ENCODE measurements at regions not wholly inside any gene's neighbourhood (a gene's known extent, or its start where the extent isn't known, plus 50 kb on each side); places are given as distances from the start of the nearest gene placed in this dataset.
"Not testable (repeated sequence)": the region's sequence is repeated elsewhere in the genome, so short reads cannot be mapped to it uniquely, and the experiment has no call there.

DNA sequence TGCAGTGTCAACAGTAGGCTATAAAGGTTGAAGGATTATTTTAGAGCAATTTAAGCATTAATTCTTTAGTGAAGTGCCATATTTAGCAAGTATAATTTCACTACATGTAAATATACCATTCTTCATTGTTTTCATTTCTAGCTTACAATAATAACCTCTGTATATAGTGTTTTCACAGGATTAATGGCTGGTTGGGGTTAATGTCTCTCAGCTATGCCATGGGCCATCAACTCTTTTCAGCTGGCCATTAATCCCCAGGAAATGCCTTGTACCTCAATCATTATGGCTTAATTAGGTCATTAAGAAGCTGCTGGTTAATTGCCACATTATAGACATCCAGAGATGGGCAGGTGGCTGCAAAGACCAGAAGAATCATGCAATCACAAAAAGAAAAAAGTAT, 715.1 kb downstream of the MAT2B start:
- DNase-seq: peak; percentile 20

DNA sequence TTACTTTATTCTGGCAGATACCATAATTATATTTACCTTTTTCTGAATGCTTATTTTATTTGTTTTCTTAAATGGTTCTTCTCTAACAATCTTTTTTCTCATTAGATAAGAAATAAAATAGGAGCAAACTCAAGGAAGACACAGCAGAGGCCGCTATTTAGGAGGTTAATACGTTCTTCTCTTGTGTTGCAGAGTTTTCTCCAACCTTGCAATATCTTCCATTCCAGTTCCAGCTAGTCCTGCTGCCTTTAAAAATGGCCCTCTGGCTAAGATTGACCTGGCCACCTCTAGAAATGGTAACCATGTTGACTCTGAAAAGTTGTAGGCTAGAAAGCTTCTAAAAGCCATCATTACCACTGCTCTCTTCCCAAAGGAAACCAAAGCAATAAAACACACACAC, 718.8 kb downstream of the MAT2B start:
- no peak for DNase-seq

DNA sequence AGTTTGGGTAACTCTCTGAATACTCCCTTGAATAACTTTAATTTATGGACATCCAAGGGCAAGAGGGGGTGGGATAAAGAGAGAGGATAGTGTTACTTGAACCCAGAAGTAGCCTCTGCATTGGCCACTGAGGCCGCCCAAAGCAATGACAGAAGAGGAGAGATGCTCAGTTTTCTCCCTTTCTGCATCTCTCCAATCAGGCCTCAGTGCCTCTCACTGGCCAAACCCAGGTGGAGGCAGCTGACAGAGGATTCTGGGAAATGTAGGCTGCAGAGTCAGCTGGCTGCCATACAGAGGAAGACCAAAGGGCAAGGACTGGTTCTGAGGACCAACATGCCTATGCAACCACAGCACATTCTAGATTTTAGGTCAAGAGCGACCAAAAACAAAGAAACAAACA, 719.4 kb downstream of the MAT2B start:
- no peak for DNase-seq

DNA sequence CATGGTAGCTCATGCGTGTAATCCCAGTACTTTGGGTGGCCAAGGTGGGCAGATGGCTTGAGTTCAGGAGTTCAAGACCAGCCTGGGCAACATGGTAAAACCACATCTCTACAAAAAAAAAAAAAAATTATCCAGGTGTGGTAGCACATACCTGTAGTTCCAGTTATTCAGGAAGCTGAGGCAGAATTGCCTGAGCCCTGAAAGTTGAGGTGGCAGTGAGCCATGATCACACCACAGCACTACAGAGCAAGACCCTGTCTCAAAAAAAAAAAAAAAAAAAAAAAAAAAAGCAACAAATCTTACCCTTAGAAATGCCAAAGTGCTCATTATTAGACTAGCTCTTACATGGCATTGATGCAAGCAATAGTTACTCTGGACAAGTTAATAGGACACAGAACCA, 724.9 kb downstream of the MAT2B start:
- no peak for DNase-seq

DNA sequence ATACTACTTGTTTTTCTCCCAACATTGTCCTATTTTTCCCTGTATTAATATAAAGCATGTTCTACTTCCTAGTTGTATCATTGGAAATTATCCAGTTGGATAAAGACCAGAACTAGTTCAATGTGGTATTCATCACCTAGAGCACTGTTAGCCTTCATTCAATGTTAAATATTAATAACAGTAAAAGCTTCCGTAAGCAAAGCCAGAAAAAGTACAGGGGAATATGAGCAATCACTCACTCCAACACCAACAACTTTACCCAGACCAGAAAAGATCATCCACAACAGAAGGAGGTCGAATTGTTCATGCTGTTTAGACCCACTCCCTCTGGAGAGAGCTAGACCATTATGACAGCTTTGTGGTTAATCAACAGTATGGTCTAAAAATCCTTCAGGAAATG, 728.4 kb downstream of the MAT2B start:
- peak; percentile 10 for DNase-seq

DNA sequence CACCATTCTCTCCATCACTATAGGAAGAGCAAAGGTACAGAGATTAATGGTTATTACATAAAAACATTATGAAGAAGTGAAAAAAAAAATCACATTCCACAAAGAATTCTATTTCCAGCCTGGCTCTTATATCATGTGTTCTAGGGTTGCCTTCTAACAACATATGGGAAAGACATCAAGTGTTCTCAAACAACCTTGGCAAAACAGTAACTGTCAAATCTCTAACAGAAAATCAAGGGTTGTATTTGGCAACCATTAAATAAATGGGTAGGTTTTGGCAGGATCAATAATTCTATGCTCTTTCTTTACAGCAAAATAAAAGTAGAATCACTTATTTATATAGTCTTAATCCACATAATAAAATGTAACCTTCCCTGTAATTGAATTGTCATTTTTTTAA, 728.9 kb downstream of the MAT2B start:
- DNase-seq: no peak

DNA sequence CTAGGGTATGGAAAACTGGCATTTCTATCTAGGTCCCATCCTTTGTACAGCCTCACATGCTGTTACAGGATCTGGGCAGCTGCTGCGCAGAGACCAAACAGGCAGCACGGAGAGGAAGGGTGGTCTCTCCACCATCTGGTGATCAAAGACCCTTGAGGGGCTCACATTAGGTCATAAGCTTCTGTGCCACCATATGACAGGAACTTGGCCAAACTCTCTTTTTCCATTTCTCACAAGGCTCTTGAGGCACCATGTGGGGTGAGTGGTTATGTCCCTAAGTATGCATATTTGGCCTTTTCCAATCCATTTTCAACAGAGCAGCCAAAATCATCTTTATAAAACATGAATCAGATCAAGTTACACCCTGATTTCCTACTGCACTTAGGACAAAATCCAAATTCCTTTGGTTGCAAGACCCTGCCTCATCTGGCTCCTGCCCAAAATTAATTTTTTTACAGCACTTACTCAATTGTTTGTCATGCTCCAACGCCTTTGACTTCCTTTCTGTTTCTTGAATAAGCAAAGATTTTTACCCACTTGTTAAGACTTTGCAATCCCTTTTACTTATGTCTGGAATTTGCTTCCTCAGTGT, 730.0 kb downstream of the MAT2B start:
- DNase-seq: peak; percentile 63

DNA sequence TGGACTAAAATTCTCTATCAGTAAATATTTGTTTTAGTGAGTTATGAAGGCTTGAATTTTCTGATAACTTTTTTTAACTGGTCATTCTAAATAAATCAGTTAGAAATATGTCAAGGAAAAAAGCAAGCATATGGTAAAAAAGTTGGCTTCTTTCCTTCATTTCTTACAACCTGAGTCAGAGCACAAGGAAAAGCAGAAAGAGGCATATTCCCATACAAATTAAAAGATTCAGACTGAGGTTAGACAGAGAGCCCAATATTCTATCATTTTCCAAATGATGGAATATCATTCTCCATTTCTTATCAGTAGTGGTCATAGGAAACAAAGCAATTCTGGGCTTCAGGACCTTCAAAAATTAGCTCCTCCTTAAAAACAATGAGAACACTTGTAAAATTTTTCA, 732.1 kb downstream of the MAT2B start:
- no peak for DNase-seq

DNA sequence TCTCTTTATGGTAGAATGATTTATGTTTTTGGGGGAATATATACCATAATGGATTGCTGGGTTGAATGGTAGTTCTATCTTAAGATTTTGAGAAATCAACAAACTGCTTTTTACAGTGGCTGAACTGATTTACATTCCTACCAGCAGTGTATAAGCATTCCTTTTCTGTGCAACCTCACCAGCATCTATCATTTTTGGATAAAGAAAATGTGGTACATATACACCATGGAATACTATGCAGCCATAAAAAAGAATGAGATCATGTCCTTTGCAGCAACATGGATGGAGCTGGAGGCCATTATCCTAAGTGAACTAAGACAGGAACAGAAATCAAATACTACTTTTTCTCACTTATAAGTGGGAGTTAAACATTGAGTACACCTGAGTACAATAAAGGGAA, 746.4 kb downstream of the MAT2B start:
- not testable (repeated sequence) for DNase-seq

DNA sequence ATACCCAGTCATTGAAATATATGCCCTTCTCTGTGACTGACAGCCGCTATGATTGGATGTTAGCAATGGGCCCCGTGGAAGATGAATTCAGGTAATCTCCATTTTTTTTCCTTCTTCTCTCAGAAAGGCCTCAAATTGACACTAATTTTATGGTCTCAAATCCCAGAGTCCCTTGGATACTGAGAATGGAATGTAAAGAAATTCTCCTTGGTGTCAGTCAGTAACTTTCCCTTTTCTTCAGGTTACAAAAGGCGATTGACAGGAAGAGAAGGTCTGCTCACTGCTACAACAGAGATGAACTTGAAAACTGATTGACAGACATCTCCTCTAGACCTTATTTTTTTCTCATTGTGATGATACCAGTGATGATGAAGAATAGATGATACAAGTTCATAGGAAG, 748.3 kb downstream of the MAT2B start:
- DNase-seq: no peak

DNA sequence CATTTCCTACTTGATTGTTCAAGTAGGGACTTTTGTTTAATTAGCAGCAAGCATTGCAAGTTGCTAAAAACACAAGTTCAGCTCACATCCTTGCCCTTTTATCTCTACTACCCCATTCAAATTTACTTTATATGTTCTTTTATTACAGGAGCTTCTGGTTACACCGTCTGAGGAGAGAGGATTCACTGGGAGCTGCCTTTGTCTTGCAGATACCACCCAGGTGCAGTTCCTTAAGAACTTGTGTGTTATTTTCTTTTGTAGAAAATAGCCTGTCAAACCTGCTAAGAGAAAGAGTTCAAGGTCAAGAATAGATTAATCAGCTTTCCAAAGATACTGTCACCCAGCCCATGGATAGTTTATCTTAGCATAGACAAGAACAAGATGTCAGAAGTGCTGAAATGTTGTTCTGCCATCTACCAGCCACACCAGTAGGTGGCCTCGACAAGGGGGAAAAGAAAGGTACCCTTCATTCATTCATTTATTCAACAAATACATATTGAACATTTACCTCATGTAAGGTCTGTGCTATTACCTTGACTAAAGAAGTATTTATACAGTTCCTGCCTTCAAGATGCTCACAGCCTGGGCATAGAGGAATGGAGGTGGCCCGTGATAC, 750.3 kb downstream of the MAT2B start:
- DNase-seq: no peak

DNA sequence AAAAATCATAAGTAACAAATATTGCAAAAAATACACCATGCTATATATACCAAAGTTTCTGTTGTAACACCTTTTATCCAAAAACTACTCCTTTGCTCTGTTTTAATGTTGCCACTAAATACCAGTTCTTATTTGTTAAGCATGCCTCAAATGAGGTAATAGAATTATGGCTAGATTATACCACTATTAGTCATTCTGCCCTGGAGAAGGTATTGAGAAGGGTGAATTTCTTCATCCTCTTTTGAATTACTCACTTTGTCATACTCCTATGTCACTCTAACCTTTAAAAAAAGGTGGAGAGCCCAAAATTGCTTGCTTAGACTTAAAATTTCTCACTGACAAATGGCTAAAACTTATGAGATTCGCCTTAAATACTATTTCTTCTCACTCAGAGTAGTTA, 750.9 kb downstream of the MAT2B start:
- no peak for DNase-seq

DNA sequence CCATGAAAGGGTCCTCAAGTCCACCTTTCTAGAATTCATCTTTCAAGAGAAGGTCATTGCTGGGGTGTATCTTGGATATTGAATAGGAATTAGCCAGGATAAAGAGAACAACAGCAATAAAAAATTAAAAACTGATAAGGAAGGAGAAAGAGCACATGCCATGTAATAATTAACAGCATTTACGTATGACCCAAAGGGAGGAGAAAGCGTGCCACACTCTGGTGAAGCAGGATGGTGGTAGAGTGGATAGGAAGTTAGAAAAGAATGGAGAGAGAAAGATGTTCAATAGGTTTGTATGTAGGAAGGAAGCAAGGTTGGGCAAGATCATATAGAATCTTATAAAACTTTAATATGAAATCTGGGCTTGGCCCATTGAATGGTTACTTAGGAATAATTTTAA, 751.5 kb downstream of the MAT2B start:
- DNase-seq: no peak

DNA sequence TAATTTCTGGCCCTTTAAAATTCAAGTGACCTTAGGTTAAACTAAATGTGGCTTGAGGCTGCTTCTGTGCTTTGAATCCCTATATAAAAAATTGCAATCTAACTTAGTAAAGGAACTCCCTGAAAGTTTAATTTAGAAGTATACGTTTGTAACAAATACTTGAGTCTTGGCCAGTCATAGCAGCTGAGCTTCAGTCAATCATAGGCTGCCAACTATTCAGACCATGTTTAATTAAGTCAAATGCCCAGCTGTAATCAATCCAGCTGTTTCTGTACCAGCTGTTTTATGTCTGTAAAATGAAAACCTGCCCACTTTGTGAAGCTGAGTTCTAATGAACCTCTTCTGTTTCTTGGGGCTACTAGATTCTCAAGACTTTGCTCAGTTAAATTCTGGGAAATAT, 760.1 kb downstream of the MAT2B start:
- DNase-seq: peak; percentile 10

DNA sequence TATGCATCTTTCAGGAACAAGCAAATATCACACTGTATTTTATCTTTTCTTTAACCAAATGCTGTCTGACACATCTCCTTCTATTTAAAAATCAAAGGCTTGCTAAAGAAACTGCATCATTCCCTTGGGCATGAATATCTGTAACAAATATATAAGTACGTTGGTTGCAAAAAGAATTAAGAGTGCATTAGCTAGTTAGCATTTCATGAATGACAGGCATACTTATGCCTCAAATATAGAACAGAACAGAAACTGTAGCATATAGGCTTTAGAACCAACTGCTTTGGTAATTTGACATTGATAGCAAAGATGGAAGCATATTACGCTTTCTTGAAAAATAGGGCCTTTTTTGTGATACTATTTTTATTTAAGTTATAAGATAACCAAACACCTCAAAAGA, 761.2 kb downstream of the MAT2B start:
- no peak for DNase-seq

DNA sequence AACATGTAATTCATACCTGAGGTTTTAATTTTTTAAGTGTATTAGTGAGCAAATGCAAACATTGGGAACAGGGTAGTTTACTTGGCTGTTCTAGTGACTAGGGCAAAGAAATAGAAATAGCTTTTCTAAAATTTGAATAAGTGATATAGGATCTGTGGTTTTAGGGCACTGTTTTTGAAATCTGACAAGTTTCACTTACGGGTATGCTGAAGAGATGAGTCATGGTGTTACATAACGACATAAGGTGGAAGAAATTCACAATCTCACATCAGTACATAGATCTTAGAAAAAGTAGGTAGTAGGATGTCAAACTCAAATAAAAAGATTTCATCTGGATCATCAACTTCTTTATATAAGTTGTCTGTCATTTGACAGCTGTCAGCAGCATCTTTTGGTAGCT, 772.3 kb downstream of the MAT2B start:
- DNase-seq: no peak

DNA sequence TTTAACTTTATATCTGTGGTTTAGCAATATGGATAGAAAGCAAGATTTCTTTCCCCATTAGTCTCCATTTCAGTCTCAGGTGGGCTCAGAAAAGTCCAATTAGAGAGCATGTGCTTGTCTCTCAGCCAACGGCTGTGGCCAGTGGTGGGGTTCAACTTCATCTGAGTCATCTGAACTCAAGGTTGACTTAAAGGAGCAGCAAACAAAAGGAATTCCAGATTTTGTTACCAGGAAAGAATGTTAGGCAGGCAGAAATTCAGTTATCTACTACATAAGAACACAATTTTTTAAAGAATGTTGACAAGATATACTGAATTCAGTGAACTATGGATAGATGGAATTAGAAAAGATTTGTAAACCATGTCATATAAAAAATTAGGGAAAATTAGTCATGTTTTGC, 784.1 kb downstream of the MAT2B start:
- DNase-seq: no peak

DNA sequence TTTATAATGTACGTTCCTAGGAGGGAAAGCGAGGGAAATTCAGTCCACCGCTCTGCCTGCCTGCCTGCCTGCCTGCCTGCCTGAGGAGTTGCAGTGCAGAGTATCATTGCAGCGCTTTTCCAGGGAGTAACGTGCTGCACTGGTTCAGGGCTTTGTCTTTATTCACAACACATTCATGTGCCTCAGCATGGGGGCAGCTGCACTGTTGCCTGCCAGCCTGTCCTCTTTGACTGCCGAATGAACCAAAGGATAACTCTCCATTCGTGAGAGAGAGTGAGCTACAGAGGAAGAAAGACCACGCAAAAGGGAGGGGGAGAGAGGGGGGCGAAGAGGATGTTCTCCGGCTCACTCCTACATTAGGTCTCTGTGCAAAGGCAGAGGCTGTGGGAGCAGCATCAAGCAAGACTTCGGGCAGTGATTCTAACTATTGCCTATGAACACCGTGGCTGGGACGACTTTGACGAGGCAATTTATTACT, 791.2 kb downstream of the MAT2B start:
- peak; percentile 88 for DNase-seq

DNA sequence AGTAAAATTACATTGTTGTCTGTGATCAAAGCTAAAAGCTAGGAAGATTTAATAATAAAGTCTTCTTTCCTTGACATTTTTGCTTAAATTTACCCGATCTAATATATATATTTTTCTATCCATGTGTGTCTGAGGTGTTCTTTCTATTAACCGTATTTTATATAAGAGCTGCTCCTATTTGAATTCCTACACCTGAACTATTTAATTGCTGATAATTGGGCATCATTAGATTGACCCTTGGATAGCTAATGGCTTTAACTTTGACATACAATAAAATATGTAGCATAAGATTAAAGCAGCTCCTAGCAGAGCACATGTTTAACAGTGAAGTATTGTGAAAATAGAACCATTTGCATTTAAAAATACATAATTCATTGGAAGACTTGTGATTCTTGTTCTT, 792.7 kb downstream of the MAT2B start:
- DNase-seq: no peak

DNA sequence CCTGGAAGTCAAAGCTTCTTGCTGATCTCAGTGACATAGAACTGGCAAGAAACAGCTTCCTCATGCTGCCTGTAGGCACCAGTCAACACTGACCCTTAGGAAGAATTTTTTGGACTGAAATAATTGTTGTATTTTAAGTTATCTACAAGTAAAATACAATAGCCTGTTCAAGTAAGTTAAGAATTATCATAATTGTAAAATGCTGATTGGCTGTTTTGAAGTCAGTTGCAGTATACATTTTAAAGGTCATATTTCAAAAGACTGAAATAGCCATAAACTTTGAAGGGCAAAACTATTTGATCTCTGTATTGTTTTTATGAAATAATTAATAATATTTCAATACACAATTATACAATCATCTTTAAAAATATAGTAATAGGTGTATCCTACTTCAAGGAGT, 794.9 kb downstream of the MAT2B start:
- DNase-seq: no peak

DNA sequence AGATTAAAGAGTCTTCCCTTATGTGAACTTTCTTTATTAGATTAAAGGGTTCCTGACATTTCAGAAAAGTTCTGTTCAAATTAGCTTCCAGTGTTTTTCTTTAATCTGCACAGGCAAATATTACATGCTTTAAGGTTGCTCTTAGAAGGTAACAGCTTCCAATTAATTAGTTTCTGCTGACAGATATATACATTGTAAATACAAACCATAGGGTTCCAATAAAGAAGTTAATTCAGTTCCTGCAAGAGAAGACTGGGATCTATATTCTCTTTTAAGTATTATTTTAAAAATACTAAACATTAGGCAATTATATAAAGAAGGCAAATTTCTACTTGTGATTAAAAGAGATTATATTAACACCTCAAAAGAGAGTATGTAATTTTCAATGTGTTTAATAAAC, 795.7 kb downstream of the MAT2B start:
- DNase-seq: no peak

DNA sequence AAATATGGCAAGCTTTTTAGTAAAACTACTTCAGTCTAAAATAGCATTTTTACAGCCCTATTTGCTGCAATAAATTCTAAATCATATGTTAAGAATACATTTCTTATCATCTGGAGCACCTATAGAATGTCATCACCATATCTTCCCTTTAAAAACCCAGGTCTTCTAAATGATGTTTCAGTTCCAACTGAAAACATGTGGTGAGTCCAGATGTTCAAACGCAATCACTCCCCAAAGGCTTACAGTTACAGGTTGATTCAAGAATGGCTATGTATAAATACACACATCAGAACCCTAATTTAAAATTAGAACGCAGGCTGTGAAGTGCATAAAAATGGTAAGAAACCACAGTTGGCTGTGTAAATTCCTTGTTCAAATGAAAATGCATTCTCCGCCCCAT, 796.3 kb downstream of the MAT2B start:
- no peak for DNase-seq

DNA sequence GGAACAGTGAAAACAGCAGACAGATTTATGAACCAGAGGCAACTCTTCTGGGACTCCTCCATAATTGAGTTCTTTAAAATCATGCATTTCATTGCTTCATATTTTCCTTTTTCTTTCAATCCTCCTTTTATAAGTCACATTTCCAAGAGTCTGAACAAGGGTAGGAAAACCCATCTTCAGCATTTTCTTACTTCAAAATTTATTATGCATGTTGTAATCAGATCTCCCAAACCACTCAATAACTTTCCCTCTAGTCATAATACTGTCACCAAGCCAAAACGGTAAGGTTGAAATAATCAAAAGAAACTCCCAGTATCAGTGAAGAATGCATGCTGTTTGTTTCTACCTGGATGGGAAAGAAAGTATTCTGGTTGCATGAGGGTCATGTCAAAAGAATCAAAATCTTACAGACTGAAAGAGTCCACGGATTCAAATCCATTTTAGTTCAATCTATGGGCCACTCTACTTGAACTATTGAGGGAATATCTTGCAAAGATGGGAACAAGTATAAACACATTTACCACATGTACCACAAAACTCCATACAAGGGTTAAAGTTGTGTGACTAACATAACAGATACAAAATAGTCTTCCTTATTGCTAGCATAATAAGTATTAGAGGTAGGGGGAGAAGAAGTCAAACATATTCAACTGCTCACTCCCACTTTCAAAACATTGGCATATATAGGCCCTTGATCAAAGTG, 797.3 kb downstream of the MAT2B start:
- DNase-seq: peak; percentile 8

DNA sequence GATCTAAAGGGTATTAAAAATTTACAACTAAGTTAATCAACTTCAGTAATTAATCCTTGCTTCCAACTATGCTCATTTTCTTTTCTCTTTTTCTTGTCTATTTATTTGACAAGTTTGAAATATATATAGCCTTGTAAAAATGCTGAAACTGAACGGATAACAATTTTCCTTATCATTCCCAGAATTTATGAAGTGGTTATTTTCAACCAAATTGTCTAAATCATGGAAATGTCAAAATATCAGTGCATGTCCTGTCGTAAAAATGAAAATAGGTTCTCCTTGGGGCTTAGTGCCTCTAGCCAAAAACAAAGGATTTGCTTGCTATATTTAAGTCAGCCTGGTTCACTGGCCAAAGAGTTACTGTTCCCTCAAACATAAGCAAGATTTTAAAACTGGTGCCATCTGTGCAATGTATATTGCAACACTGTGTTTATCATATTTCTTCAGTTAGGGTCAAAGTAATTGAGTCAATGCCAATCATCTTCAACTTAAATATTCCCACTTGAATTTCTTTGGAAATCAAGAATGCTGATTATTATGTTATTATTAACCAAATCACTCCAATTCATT, 798.3 kb downstream of the MAT2B start:
- no peak for DNase-seq
